ENCODE measurements at regions not wholly inside any gene's neighbourhood (a gene's known extent, or its start where the extent isn't known, plus 50 kb on each side); places are given as distances from the start of the nearest gene placed in this dataset.

- peaks cover 48% of the 10 kb centered on the region for H3K4me1 Mint-ChIP-seq (ENCODE audit: low read depth)
- DNase-seq = no peak
- H3K9me3 Mint-ChIP-seq = no peaks in the 10 kb centered on the region
- peaks cover 4% of the 10 kb centered on the region for H3K36me3 Mint-ChIP-seq (ENCODE audit: low read depth)
- H3K27ac Mint-ChIP-seq = no peak overlapping the region
- H3K27me3 Mint-ChIP-seq = no peaks in the 10 kb centered on the region
- no peak overlapping the region for H3K4me3 Mint-ChIP-seq
These were observed 88.7 kb downstream of the UGCG start for GRCh38 chr9:111985315-111985714.

GRCh38 chr9:111986035-111986556 is 89.5 kb downstream of the UGCG start:
- peak overlapping the region; percentile 42 for H3K27ac Mint-ChIP-seq
- no peaks in the 10 kb centered on the region for H3K27me3 Mint-ChIP-seq
- H3K4me3 Mint-ChIP-seq = peak overlapping the region; percentile 0
- H3K9me3 Mint-ChIP-seq = no peaks in the 10 kb centered on the region
- H3K36me3 Mint-ChIP-seq (ENCODE audit: low read depth) = peaks cover 5% of the 10 kb centered on the region
- no peak for DNase-seq
- H3K4me1 Mint-ChIP-seq (ENCODE audit: low read depth) = peaks cover 49% of the 10 kb centered on the region

All from activated T-cell treated with anti-CD3 and anti-CD28 coated beads, Interleukin-2, amount 50 U/mL, for 24 hours (primary cell).